ENCODE measurements at regions not wholly inside any gene's neighbourhood (a gene's known extent, or its start where the extent isn't known, plus 50 kb on each side); places are given as distances from the start of the nearest gene placed in this dataset.

DNA sequence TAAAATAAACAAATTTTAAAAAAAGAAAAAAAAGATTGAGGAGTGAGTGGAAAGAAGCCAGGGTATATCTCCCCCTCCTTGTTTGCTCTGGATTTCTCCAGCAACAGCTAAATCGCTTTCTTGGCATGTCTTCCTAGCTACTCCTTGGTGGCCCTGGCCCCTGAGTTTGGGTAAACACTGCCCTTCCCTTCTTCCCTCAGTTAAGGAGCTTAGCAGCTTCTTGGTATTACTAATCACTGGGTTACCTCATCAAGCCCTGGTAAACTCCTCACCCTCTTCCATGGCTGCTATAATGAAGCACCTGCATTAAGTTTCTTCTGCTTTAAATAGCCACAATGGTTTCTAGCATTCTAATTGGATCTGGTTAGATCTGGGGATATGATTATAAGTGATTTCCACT lies 269.8 kb downstream of the FZD1 start:
- Histone ChIP-seq H2AFZ (ENCODE audit: insufficient read depth, low read depth, low read length, poor library complexity, severe bottlenecking) (no peak overlapping the region), H3K4me2 (replicated peaks; ENCODE audit: low read depth, low read length, poor library complexity, severe bottlenecking) (no peak overlapping the region), H3K4me3 (ENCODE audit: control extremely low read depth in 1 of 5, extremely low read depth in 1 of 5, insufficient read depth in 1 of 5, low read depth in 2 of 5, low read length in 4 of 5) (no peak overlapping the region), H3K9ac (ENCODE audit: low read length) (no peak overlapping the region), H4K20me1 (ENCODE audit: control insufficient read depth, insufficient read depth, low read length, poor library complexity, severe bottlenecking) (no peaks in the 10 kb centered on the region), H3K27ac (ENCODE audit: low read length in 2 of 2) (no peak overlapping the region), H3K79me2 (ENCODE audit: control insufficient read depth, insufficient read depth, low read length) (no peaks in the 10 kb centered on the region), H3K36me3 (replicated peaks in 1 of 2; ENCODE audit: control extremely low read depth in 1 of 2, control insufficient read depth in 1 of 2, extremely low read depth in 1 of 2, insufficient read depth in 2 of 2, low read length in 1 of 2) (no peaks in the 10 kb centered on the region), H3K4me1 (ENCODE audit: control insufficient read depth in 2 of 2, insufficient read depth in 2 of 2, low read length in 2 of 2) (no peaks in the 10 kb centered on the region), H3K27me3 (replicated peaks in 1 of 4; ENCODE audit: control extremely low read depth in 1 of 4, control insufficient read depth in 3 of 4, insufficient read depth in 4 of 4, low read length in 3 of 4) (no peaks in the 10 kb centered on the region), H3K9me3 (ENCODE audit: control extremely low read depth in 1 of 3, control insufficient read depth in 2 of 3, insufficient read depth in 1 of 3, low read length in 2 of 3) (no peaks in the 10 kb centered on the region)
- no peak for ATAC-seq (ENCODE audit: low read depth)
- no peak overlapping the region for H3K27ac Mint-ChIP-seq
- TF ChIP-seq, protein P1, sequence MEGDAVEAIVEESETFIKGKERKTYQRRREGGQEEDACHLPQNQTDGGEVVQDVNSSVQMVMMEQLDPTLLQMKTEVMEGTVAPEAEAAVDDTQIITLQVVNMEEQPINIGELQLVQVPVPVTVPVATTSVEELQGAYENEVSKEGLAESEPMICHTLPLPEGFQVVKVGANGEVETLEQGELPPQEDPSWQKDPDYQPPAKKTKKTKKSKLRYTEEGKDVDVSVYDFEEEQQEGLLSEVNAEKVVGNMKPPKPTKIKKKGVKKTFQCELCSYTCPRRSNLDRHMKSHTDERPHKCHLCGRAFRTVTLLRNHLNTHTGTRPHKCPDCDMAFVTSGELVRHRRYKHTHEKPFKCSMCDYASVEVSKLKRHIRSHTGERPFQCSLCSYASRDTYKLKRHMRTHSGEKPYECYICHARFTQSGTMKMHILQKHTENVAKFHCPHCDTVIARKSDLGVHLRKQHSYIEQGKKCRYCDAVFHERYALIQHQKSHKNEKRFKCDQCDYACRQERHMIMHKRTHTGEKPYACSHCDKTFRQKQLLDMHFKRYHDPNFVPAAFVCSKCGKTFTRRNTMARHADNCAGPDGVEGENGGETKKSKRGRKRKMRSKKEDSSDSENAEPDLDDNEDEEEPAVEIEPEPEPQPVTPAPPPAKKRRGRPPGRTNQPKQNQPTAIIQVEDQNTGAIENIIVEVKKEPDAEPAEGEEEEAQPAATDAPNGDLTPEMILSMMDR (IDR thresholded peaks at IDR 0.05): no peak
- no peak for TF ChIP-seq EZH2 (IDR thresholded peaks at IDR 0.05; ENCODE audit: borderline replicate concordance, insufficient read depth, low read depth, low read length, poor library complexity, severe bottlenecking)
- intact Hi-C loops (cut with micrococcal nuclease): no loop called here
- no peak overlapping the region for H3K4me3 Mint-ChIP-seq
- CTCF ChIA-PET: no interaction called here
- no peak for DNase-seq
- no CpG with 5 or more reads among the region's 1 CpG for WGBS (ENCODE audit: insufficient coverage)
- H3K4me1 Mint-ChIP-seq: no peaks in the 10 kb centered on the region
- H3K27me3 Mint-ChIP-seq: no peaks in the 10 kb centered on the region
- H3K9me3 Mint-ChIP-seq (ENCODE audit: insufficient read depth): peaks cover 4% of the 10 kb centered on the region
- POLR2A ChIA-PET: no interaction called here

DNA sequence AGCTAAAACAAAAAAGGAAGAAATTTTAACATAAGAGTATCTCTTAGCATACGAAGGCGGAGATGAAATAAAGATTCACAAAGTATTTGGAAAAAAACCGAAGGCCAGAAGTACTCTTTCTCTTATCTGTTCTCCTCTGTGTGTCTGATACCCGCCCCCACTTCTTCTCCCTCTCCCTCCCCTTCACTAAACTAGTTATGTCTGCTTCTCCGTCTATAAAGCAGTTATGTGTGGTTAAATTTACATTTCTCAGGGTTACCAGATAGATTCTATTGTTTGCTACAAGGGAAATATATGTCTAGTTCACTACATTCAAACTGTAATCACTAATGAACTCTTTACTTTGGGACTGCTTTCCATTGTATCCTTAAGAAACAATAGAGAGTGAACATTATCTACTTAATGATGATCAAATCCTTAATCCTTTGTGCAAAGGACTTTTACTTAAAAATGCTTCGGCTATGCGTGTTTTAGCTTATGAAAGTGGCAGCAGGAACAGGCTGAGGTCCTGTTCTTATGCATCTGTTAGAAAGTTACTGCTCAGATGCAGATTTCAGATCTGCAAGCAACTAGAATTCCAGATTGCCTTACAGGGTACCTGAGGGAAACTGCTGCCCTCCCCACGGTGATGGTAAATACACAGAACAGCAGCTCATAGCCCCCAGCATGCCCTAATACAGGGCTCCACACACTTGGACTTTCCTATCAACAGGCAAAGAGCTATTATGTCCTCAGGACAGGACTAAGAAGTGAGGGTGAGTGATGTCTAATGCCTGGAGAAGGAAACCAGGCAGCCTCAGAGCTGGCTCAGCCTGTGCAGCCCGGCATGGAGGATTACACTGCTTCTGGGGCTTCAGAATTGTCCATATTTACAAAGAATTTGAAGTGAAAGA lies 273.3 kb downstream of the FZD1 start:
- H3K4me1 ChIP-seq (ENCODE audit: control insufficient read depth in 2 of 2, insufficient read depth in 2 of 2, low read length in 2 of 2): no peaks in the 10 kb centered on the region
- CTCF ChIA-PET: no interaction called here
- intact Hi-C loops (cut with micrococcal nuclease): no loop called here
- H3K36me3 ChIP-seq (replicated peaks in 1 of 2; ENCODE audit: control extremely low read depth in 1 of 2, control insufficient read depth in 1 of 2, extremely low read depth in 1 of 2, insufficient read depth in 2 of 2, low read length in 1 of 2): no peaks in the 10 kb centered on the region
- H3K79me2 ChIP-seq (ENCODE audit: control insufficient read depth, insufficient read depth, low read length): no peaks in the 10 kb centered on the region
- DNase-seq: no peak
- H3K9me3 ChIP-seq (ENCODE audit: control extremely low read depth in 1 of 3, control insufficient read depth in 2 of 3, insufficient read depth in 1 of 3, low read length in 2 of 3): no peaks in the 10 kb centered on the region
- WGBS (ENCODE audit: insufficient coverage): 92% methylated on average over 3 of the region's 9 CpGs
- Mint-ChIP-seq H3K4me3 (no peak overlapping the region), H3K9me3 (ENCODE audit: insufficient read depth) (no peaks in the 10 kb centered on the region), H3K27me3 (peaks cover under 1% of the 10 kb centered on the region), H3K27ac (no peak overlapping the region), H3K4me1 (no peaks in the 10 kb centered on the region)
- no peaks in the 10 kb centered on the region for H4K20me1 ChIP-seq (ENCODE audit: control insufficient read depth, insufficient read depth, low read length, poor library complexity, severe bottlenecking)
- no peak overlapping the region for H3K9ac ChIP-seq (ENCODE audit: low read length)
- H3K27ac ChIP-seq (ENCODE audit: low read length in 2 of 2): no peak overlapping the region
- POLR2A ChIA-PET: no interaction called here
- no peak overlapping the region for H3K4me2 ChIP-seq (replicated peaks; ENCODE audit: low read depth, low read length, poor library complexity, severe bottlenecking)
- H2AFZ ChIP-seq (ENCODE audit: insufficient read depth, low read depth, low read length, poor library complexity, severe bottlenecking): no peak overlapping the region
- no peaks in the 10 kb centered on the region for H3K27me3 ChIP-seq (replicated peaks in 1 of 4; ENCODE audit: control extremely low read depth in 1 of 4, control insufficient read depth in 3 of 4, insufficient read depth in 4 of 4, low read length in 3 of 4)
- ATAC-seq (ENCODE audit: low read depth): no peak
- TF ChIP-seq, protein P1 (IDR thresholded peaks at IDR 0.05): no peak
- no peak for TF ChIP-seq EZH2 (IDR thresholded peaks at IDR 0.05; ENCODE audit: borderline replicate concordance, insufficient read depth, low read depth, low read length, poor library complexity, severe bottlenecking)
- no peak overlapping the region for H3K4me3 ChIP-seq (ENCODE audit: control extremely low read depth in 1 of 5, extremely low read depth in 1 of 5, insufficient read depth in 1 of 5, low read depth in 2 of 5, low read length in 4 of 5)
